NCI-H524 (cell line): ENCODE measurements at regions not wholly inside any gene's neighbourhood (a gene's known extent, or its start where the extent isn't known, plus 50 kb on each side); places are given as distances from the start of the nearest gene placed in this dataset.
"Not testable (repeated sequence)": the region's sequence is repeated elsewhere in the genome, so short reads cannot be mapped to it uniquely, and the experiment has no call there.

Source experiments
- DNase-seq, 2 experiments: peaks; one replicate each; lab custom pipeline; 2025; lab: John Stamatoyannopoulos, UW

DNA sequence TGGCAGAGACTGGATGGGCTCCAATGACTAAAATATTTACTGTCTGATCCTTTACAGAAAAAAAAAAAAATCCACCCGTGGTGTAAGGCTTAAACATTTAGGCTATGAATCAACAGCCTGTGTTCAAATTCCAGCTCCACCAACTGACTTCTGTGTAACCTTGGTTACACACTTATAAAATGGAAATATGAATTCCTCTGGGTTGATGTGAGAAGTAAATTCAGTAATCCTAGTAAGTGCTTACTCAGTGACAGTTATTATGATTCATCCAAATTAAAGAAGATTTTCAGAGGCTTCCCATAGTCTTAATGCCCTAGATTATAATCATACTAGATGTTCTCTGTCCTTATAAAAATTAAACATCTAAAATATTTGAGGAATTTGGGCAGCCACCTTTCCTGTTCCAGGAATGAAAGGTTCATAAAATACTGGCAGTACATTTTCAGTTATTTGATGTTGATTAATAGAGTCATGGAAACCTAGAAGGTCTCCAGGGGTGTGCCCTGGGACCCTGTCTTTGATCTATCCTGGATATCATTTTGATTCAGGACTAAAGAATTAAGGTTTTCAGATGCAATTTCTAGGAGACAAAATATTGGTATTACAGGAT lies 180.3 kb upstream of the ZNF217 start:
- no peak for DNase-seq

- not testable (repeated sequence) for DNase-seq
Measured at GRCh38 chr20:53773066-53773791, 179.6 kb upstream of the ZNF217 start.

GRCh38 chr20:53769041-53769440 lies 175.4 kb upstream of the ZNF217 start:
- DNase-seq, result no peak

DNA sequence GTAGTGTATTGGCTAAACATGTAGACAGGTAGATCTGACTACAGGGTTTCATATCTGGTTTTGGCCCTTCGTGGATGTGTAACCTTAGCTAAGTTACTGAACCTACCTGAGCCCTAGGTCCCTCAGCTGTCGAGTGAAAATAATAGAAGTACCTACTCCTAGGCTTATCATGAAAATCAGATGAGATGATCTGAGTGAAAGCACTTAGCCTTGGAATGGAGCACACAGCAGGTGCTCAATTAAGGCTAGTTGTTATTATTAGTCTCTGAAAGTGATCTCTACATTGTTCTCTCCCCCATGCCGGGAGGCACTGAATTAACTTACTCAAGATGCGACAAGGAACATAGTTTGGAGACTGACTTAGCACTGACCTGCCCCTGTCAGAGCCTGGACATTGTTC lies 174.7 kb upstream of the ZNF217 start:
- DNase-seq, result no peak

DNA sequence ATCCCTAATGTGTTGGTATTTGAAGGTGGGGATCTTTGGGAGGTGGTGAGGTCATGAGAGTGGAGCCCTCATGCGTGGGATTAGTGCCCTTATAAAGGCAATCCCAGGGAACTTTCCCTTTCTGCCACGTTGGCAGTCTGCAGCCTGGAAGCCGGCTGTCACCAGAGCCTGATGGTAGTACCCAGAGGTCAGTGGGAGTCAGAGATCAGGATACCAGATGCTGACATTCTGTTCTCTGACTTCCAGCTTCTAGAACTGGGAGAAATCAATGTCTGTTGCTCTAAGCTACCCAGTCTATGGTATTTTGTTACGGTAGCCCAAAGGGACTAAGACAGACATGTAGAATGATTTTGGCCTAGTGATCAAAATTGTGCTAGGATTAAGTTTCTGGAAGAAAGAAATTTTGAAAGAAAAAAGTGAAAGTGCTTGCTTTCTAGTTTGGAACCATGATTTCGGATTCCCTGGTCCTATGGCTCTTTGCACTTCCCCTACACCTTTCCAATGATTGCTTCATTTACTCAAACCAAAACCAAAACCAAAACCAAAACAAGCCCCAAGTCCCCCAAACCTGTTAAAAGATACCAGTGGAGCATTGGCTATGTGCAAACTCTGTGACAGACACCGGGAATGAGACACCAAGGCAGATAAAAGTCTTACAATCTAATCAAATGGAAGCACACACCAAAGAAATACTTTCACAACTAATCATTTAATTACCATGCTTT lies 173.7 kb upstream of the ZNF217 start:
- DNase-seq, result no peak

DNA sequence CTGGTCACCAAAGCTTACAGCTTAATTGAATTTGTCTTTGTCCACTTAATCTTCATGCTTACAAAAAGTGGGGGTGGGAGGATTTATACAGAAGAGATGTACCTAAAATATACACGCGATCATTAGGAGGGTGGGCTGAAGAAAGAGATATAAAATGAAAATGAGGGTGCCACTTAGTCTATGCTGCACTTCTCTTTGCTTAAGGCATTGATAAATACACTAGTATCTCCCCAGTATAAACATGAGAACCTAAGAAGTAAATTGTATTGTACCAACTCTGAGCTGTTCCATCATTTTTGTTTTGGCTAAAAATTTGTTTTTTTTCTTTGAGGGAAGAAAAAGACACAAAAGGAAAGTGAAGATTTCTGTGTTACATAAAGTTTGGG lies 170.8 kb upstream of the ZNF217 start:
- DNase-seq, result no peak

DNA sequence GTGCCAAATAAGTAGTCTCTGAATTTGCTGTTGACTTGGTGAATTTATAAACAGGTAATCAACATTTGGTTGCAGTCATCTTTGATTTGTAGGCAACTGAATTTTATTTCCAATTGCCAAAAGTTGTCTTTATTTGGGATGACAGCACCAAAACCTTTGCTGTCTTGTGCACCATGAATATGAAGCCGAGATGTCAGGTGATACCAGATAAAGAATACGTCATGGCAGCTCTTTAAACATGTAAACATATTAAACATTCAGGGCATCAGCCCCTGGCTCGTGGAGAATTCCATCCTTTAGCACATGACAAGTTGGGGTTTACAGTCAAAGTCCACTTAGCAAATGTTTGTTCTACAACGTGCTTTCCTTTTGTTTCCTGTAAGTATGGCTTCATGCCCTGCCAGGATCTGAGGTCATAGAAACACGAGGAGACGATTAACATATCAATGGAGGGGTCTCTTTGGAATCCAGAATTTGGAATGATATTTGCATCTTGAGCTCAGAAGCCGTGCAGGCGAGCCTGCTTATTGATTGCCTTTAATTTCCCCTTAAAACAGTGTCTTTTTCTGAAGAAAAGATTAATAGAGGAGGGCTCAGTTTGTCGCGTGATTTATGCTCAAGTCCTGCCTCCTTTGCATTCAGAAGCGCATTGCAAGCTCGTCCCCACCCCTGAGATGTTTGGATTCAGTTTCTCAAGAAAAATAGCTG lies 170.2 kb upstream of the ZNF217 start:
- DNase-seq, result no peak

DNA sequence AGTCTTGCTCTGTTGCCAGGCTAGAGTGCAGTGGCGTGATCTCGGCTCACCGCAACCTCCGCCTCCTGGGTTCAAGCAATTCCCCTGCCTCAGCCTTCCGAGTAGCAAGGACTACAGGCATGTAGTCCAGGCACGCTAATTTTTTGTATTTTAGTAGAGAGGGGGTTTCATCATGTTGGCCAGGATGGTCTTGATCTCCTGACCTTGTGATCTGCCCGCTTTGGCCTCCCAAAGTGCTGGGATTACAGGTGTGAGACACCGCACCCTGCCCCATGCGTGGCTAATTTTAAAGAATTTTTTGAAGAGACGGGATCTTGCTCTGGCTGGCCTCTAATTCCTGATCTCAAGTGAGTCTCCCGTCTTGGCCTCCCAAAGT lies 168.8 kb upstream of the ZNF217 start:
- DNase-seq, result not testable (repeated sequence)

GRCh38 chr20:53760025-53760441 lies 166.4 kb upstream of the ZNF217 start:
- DNase-seq, result no peak

DNA sequence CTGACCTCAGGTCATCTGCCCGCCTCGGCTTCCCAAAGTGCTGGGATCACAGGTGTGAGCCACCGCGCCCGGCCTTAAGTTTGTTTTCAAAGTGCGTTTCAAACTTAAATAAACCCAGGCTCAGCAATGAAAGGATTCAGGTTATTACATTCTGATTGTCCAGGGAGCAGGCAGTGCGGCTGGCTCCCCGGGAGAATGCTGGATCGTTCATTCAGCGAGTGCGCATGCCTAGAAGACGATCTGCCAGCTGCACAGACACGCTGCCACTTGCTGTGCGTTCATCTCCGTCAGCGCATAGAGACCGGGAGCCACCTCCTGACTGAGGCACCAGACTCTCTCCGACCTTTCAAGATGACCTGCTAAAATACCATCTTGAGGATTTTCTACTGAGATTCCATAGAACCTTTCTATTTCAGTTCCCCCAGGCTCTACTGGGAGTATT lies 163.9 kb upstream of the ZNF217 start:
- no peak for DNase-seq

DNA sequence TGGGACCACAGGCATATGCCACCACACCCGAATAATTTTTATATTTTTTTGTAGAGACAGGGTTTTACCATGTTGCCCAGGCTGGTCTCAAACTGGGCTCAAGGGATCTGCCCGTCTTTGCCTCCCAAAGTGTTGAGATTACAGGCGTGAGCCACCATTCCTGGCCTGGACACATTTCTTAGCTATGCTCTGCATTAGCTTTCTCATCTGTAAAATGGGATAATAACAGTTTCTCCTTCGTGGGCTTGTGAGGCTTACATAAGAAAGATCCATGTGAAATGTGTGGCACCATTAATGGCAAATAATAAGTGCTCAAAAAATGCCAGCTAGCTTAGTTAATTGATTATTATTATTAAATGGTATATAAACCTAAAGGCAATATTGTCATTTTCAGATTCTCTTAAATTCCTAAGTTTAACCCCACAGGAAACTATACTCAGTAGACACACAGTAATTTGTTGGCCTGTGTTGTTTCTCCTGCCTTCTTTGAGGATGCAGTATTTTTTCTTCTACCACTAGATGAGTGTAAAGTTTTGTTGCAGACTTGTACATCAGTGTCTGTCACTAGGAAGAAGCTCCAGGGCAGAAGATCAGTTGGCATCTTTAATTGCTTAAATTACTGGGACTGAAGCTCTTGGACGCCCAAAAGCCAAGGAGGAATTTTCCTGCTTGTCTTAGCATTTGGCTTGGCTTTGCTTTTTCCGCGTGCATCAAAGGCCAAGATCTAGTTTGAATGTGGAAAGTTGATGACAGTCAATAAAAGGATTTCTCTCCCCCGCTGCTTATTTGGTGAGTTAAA lies 162.3 kb upstream of the ZNF217 start:
- no peak for DNase-seq

DNA sequence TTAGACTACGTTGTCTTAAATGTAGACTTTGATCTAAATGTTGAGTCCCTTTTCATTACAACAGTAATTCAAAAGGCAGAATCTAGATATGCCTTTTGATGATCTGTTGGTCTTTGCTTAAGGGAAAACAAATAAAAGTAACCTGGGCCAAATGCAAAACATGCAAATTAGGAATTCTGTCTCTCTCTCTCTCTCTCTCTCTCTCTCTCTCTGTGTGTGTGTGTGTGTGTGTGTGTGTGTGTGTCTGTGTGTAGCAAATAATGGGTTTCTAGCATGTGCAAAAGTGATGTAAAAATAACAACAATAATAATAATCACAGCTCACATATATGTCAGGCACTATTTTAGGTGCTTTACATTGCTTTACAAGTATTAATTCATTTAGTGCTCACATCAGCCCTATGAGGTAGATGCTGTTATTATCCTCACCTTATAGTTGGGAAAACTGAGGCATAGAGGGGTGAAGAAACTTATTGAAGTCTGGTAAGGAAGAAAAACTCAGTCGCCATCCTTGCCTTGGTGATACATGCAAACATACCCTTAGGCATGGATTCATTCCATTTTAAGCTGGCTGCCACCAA lies 160.3 kb upstream of the ZNF217 start:
- no peak for DNase-seq

DNA sequence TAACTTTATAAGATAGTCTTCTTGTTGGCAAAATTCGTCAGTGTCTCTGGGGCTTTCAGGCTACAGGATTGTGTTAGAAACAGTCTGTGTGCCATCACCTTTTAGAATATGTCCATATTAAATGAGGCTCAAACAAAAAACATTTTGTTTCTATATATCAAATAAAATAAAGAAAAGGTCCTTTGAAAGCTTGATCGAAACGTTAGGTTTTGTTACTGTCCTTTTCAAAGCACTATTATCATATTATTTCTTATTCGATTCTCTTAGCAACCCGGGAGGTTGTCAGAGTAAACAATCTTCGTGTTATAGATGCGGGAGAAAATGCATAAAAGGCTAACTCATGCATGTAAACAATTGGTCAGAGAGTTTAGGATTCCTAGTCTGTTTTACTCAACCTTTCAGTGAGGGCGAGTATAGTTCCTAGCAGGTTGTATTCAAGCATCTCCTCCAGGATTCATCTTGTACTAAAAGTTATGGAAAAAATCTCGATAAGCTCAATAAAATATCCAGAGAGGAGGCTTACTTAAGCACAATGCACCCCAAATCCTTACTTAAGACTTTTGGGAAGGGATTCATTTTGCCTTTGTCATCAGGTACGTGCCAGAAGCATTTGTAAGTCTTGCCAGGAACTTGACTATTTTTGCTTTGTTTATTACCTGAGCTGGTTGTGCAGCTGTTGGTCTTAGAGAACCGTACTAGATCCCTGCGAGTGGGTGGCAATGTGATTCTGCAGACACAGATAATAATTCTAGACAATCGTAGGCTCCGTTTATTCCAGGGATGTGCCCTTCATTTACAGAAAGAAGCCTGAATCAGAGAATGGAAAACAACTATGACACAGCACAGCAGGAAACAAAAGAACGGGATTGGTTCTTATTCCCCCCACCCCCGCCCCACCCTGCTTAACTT lies 159.6 kb upstream of the ZNF217 start:
- no peak for DNase-seq

GRCh38 chr20:53752583-53752970 lies 158.9 kb upstream of the ZNF217 start:
- DNase-seq, result no peak

GRCh38 chr20:53751620-53752318 lies 158.1 kb upstream of the ZNF217 start:
- DNase-seq, result no peak

- DNase-seq, result no peak
Measured at GRCh38 chr20:53750827-53751619, 157.4 kb upstream of the ZNF217 start.

DNA sequence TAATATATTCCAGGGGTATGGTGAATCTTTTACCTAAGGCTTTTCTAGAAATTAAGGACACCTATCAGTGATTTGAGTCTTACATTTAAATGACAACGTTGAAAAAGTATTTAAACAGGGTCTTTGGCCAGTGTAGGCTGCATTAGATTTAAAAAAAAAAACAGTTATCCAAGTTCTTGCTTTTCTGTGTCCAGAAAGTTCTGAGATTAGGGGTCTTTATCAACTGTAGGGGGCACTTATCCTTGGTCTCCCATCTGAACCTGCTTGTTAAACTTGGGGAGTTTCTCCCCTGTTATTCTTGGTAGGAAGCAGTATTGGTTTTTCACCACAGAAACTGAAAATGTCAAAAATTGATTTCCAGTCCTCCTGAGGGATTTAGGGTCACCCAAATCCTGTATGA lies 155.9 kb upstream of the ZNF217 start:
- DNase-seq, result no peak

GRCh38 chr20:53748821-53749421 lies 155.3 kb upstream of the ZNF217 start:
- peak in 1 of 2 experiments; percentile 9 for DNase-seq
